Gastrocnemius medialis (tissue), 4 donors: ENCODE measurements at regions not wholly inside any gene's neighbourhood (a gene's known extent, or its start where the extent isn't known, plus 50 kb on each side); places are given as distances from the start of the nearest gene placed in this dataset.

Source experiments
- ATAC-seq, 2 donors: fragments of 150-250 bp; one replicate each; pipeline ENCODE4 v1.9.1; 2016
- DNase-seq, 2 donors: peaks; one replicate each; pipeline ENCODE4 v3.0.0-alpha.2; 2019
- H3K27ac ChIP-seq, 4 donors: fragments of 200-600 bp; sonication (generic); 1 replicate in 1 of 4; 2 replicates in 3 of 4; pipeline ENCODE4 v1.5.1; 2016 to 2018; ENCODE audit warnings: mild to moderate bottlenecking in 2 of 4, moderate library complexity in 1 of 4
- H3K27me3 ChIP-seq, 3 donors: fragments of 200-600 bp; sonication (generic) in 2 of 3; 1 replicate in 1 of 3; 2 replicates in 2 of 3; pipeline versions ENCODE4 v1.5.1 to v1.6.0; 2016 to 2019; ENCODE audit warnings: mild to moderate bottlenecking in 1 of 3, moderate library complexity in 1 of 3
- H3K36me3 ChIP-seq, 2 donors: fragments of 200-600 bp; sonication (generic) in 1 of 2; one replicate each; pipeline ENCODE4 v1.5.1; 2017 to 2018
- H3K4me1 ChIP-seq, 2 donors: fragments of 200-600 bp; sonication (generic) in 1 of 2; one replicate each; pipeline ENCODE4 v1.5.1; 2016 to 2017; ENCODE audit warnings: mild to moderate bottlenecking in 2 of 2
- H3K4me3 ChIP-seq, 4 donors: fragments of 200-600 bp; sonication (generic) in 3 of 4; 1 replicate in 1 of 4; 2 replicates in 3 of 4; pipeline ENCODE4 v1.5.1; 2016 to 2019; ENCODE audit warnings: mild to moderate bottlenecking in 2 of 4
- H3K9me3 ChIP-seq, 3 donors: fragments of 200-600 bp; sonication (generic) in 2 of 3; 1 replicate in 1 of 3; 2 replicates in 2 of 3; pipeline ENCODE4 v1.5.1; 2016 to 2019
- POLR2A ChIP-seq, 2 donors: fragments of 450-650 bp; IDR thresholded peaks; one replicate each; pipeline ENCODE4 v1.6.1; 2017; ENCODE audit warnings: antibody characterized with exemption in 2 of 2, mild to moderate bottlenecking in 2 of 2, moderate library complexity in 2 of 2
- in situ Hi-C, 4 donors: fragments of 200-750 bp; cut with MboI; loops; one replicate each; pipeline versions ENCODE4 v1.15.0 to v1.8.0; 2017; ENCODE audit warnings: low sequenced_read_pairs in 4 of 4
- intact Hi-C: fragments of 100-400 bp; cut with DNase I; formaldehyde crosslinking; loops from one replicate; pipeline ENCODE4 v1.15.1; 2023; ENCODE audit warnings: low total_unique reads
- TF ChIP-seq, protein P1 (sequence below), 5 experiments: fragments of 450-650 bp in 3 of 5; fragments of 200-600 bp in 2 of 5; sonication (generic) in 2 of 5; IDR thresholded peaks in 4 of 5; conservative IDR thresholded peaks in 1 of 5; 1 replicate in 4 of 5; 2 replicates in 1 of 5; pipeline ENCODE4 v1.5.1; 2016 to 2019; ENCODE audit warnings: antibody characterized with exemption in 5 of 5, mild to moderate bottlenecking in 3 of 5, moderate library complexity in 3 of 5

DNA sequence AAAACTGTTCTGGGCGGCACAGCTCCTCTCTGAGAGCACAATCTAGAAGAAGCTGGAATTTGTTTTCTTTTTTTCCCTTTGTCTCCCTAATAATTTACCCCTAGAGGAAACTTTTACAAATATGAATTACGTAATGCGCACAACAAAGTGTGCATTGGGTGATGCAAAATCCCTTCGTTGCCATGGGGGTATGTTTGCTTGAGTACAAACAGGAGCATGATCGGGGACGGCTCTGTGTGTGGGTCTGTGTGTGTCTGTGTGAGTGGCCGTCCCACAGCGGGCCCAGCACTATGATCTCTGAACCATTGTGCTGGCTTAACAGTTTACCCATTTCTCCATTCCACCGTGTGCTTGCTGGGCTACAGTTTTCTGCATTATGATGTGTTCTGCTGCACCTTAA lies 278.2 kb downstream of the CDC5L start:
- no peak overlapping the region for H3K4me3 ChIP-seq
- no peak overlapping the region for H3K27ac ChIP-seq
- no peak for TF ChIP-seq POLR2A (IDR thresholded peaks at IDR 0.05)
- TF ChIP-seq, protein P1, sequence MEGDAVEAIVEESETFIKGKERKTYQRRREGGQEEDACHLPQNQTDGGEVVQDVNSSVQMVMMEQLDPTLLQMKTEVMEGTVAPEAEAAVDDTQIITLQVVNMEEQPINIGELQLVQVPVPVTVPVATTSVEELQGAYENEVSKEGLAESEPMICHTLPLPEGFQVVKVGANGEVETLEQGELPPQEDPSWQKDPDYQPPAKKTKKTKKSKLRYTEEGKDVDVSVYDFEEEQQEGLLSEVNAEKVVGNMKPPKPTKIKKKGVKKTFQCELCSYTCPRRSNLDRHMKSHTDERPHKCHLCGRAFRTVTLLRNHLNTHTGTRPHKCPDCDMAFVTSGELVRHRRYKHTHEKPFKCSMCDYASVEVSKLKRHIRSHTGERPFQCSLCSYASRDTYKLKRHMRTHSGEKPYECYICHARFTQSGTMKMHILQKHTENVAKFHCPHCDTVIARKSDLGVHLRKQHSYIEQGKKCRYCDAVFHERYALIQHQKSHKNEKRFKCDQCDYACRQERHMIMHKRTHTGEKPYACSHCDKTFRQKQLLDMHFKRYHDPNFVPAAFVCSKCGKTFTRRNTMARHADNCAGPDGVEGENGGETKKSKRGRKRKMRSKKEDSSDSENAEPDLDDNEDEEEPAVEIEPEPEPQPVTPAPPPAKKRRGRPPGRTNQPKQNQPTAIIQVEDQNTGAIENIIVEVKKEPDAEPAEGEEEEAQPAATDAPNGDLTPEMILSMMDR (IDR thresholded peaks at IDR 0.05 in 4 of 5, conservative IDR thresholded peaks at IDR 0.05 in 1 of 5), result no peak
- ATAC-seq (no peak), DNase-seq (no peak)
- in situ Hi-C loops (loop anchor here in 3 of 4 donors (25.0 kb wide), 3 partner anchors 747 to 1247 kb away; no protein-coding TSS in a partner anchor), intact Hi-C loops (no loop called here)
- H3K36me3 ChIP-seq, result no peaks in the 10 kb centered on the region
- no peaks in the 10 kb centered on the region for H3K9me3 ChIP-seq
- no peaks in the 10 kb centered on the region for H3K27me3 ChIP-seq
- no peaks in the 10 kb centered on the region for H3K4me1 ChIP-seq

DNA sequence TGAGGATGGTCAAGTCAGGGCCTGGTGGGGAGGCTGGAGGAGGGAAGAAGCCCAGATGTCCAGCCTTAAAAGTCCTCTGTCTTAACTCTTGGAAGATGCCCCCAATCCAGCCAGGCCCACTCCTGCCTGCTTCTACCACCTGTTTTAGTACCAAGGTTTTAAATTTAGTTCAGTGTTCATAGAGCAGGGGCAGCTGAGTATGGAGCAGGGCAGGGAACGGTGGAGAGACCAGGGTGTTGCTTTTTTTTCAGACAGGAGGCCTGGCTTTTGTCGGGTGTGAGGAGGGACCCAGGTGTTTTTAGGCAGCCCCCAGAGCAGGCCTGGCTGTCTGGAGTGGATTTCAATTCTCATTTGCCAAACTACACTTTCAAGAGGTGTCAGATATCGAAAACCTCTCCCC lies 278.8 kb downstream of the CDC5L start:
- Histone ChIP-seq H3K9me3 (no peaks in the 10 kb centered on the region), H3K4me1 (no peaks in the 10 kb centered on the region), H3K27me3 (no peaks in the 10 kb centered on the region), H3K36me3 (no peaks in the 10 kb centered on the region), H3K4me3 (no peak overlapping the region), H3K27ac (no peak overlapping the region)
- in situ Hi-C loops, result loop anchor here in 3 of 4 donors (25.0 kb wide), 3 partner anchors 746 to 1246 kb away; no protein-coding TSS in a partner anchor
- intact Hi-C loops, result no loop called here
- no peak for ATAC-seq
- no peak for DNase-seq
- TF ChIP-seq POLR2A (IDR thresholded peaks at IDR 0.05), result no peak
- TF ChIP-seq, protein P1 (IDR thresholded peaks at IDR 0.05 in 4 of 5, conservative IDR thresholded peaks at IDR 0.05 in 1 of 5), result no peak

DNA sequence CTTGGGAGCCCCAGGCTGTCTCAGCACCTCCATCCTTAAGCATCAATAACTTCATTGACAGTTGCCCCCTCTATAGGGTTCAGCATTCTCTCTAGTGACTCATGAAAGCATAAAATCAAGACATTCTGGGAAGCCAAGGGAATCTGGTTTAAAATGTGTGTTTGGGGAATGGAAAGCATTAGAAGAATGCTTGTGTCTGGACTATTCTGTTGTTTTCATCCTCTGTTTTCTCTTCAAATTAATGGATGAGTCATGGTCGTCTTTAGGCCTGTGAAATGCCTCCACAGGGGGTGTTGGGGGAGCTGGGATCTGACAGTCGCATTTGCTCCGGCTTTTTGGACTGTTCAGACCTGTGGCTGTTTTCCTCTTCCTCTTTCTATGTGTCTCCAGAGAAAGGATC lies 279.7 kb downstream of the CDC5L start:
- TF ChIP-seq, protein P1 (IDR thresholded peaks at IDR 0.05 in 4 of 5, conservative IDR thresholded peaks at IDR 0.05 in 1 of 5), result no peak
- no peak for TF ChIP-seq POLR2A (IDR thresholded peaks at IDR 0.05)

DNA sequence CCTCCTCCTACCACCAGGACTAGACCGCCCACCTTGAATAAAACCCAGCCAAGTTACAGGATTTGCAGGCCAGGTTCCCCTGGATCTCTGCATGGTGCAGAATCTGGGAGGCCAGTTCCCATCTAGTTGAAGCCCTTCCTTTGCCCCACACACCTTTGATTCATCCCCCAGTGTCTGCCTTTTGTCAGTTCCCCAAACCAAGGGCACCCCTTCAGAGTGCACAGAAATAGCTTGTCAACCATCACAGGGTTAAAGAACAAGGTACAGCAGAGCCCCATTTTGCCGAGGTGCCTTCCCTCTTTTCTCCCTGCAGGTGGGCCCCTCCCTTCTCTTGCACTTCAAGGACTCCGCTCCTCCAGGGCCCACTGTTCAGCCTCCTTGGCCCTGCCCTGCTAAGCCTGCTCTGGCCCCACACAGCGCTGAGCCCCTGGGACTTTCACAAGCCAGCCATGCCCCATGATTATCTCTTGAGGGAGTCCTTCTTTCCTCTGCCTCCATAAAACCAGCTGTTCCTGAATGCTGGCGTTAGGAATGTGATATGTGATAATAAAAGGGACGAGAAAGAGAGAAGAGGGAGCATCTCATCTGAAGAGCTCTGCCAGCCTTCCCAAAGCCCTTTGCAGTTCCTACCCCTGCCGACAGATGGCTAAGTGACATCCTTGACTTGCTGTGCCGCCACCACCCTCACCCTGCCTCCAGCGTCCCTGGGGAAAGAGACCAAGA lies 280.3 kb downstream of the CDC5L start:
- TF ChIP-seq, protein P1 (IDR thresholded peaks at IDR 0.05 in 4 of 5, conservative IDR thresholded peaks at IDR 0.05 in 1 of 5), result peak in 3 of 5 experiments; percentile 25 to 49 (median 30)
- no peak for TF ChIP-seq POLR2A (IDR thresholded peaks at IDR 0.05)
- Histone ChIP-seq H3K9me3 (no peaks in the 10 kb centered on the region), H3K4me1 (no peaks in the 10 kb centered on the region), H3K36me3 (no peaks in the 10 kb centered on the region), H3K27ac (no peak overlapping the region), H3K4me3 (no peak overlapping the region), H3K27me3 (no peaks in the 10 kb centered on the region)
- no peak for ATAC-seq
- in situ Hi-C loops (loop anchor here in 3 of 4 donors (25.0 kb wide), 3 partner anchors 744 to 1244 kb away; no protein-coding TSS in a partner anchor), intact Hi-C loops (no loop called here)
- no peak for DNase-seq

More for the DNA sequence above, 279.7 kb downstream of the CDC5L start:
- no peaks in the 10 kb centered on the region for H3K36me3 ChIP-seq
- peak overlapping the region in 1 of 4 donors; percentile 38 for H3K27ac ChIP-seq
- H3K9me3 ChIP-seq, result no peaks in the 10 kb centered on the region
- no peak overlapping the region for H3K4me3 ChIP-seq
- in situ Hi-C loops, result loop anchor here in 3 of 4 donors (25.0 kb wide), 3 partner anchors 745 to 1245 kb away; no protein-coding TSS in a partner anchor
- intact Hi-C loops, result no loop called here
- H3K4me1 ChIP-seq, result no peaks in the 10 kb centered on the region
- H3K27me3 ChIP-seq, result no peaks in the 10 kb centered on the region
- DNase-seq (no peak), ATAC-seq (peak in 1 of 2 donors; percentile 51)
